ENCODE measurements at regions not wholly inside any gene's neighbourhood (a gene's known extent, or its start where the extent isn't known, plus 50 kb on each side); places are given as distances from the start of the nearest gene placed in this dataset.

- TF ChIP-seq POLR2AphosphoS5 (IDR thresholded peaks at IDR 0.05; ENCODE audit: low read depth, low read length): no peak
- no peak for TF ChIP-seq TAF1 (IDR thresholded peaks at IDR 0.05; ENCODE audit: borderline replicate concordance, insufficient read depth, low read length)
Observed at GRCh38 chr1:104636581-104636980, 886.9 kb downstream of the AMY1C start.
